GM12872 (cell line): ENCODE measurements at regions not wholly inside any gene's neighbourhood (a gene's known extent, or its start where the extent isn't known, plus 50 kb on each side); places are given as distances from the start of the nearest gene placed in this dataset.

Experiments
- TF ChIP-seq, protein P1 (sequence below): IDR thresholded peaks from 3 replicates; pipeline ENCODE4 v1.5.1; 2011; ENCODE audit warnings: low read depth, mild to moderate bottlenecking, low read length, moderate library complexity; ENCODE audit not compliant: insufficient read depth

DNA sequence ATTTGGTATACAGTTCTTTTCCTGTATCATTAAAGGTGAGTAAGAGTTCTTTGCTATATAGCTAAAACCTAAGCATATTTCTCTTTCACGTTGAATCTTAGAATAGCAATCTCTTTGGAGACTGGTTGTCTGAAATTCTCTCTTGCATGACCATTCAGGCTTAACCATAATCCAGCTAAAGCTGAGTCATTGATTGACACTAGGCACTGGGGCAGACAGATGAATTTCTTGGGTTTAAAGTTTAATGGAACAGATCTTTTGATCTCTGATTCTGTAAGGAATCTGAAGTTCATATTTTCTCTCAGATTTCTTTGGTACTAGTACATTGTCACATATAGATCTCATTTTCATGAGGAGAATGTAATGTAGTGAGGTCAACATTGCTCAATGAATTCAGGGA, 397.3 kb upstream of the MIR17HG start:
- TF ChIP-seq, protein P1, sequence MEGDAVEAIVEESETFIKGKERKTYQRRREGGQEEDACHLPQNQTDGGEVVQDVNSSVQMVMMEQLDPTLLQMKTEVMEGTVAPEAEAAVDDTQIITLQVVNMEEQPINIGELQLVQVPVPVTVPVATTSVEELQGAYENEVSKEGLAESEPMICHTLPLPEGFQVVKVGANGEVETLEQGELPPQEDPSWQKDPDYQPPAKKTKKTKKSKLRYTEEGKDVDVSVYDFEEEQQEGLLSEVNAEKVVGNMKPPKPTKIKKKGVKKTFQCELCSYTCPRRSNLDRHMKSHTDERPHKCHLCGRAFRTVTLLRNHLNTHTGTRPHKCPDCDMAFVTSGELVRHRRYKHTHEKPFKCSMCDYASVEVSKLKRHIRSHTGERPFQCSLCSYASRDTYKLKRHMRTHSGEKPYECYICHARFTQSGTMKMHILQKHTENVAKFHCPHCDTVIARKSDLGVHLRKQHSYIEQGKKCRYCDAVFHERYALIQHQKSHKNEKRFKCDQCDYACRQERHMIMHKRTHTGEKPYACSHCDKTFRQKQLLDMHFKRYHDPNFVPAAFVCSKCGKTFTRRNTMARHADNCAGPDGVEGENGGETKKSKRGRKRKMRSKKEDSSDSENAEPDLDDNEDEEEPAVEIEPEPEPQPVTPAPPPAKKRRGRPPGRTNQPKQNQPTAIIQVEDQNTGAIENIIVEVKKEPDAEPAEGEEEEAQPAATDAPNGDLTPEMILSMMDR: no peak

DNA sequence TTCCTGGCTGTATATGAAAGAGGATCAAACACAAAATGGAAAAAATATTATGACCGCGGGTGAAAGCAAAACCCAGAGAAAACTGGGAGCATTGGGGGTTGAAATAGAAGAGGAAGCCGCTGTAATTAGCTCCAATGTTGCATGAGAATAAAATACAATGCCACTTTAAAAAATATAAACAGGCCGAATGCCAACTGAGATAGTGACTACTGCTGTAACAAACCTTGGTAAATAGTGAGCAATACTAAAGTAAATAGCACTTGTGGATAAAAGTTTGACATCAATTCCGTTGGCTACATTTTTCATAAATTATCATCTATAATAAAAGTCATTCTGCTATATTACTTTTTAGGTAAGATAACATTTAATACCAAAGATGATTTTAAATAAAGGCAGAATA, 395.8 kb upstream of the MIR17HG start:
- TF ChIP-seq, protein P1: no peak

DNA sequence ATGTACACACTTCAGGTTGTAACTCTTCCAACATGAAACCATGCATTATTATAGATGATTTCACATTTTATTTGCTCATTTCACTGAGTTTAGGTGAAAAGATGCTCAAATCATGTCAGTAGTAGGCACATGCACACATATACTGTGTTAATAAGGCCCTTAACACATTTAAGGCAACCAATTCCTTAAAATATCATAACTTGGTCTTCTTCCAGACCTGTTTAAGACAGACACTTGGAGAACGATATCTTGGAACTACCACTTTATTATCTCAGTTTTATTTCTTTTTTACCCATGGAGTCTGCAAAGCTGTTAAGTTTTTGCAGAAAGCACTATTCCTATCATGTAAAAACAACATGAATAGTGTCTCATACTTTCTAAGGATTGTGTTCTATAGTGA, 395.2 kb upstream of the MIR17HG start:
- TF ChIP-seq, protein P1: no peak

DNA sequence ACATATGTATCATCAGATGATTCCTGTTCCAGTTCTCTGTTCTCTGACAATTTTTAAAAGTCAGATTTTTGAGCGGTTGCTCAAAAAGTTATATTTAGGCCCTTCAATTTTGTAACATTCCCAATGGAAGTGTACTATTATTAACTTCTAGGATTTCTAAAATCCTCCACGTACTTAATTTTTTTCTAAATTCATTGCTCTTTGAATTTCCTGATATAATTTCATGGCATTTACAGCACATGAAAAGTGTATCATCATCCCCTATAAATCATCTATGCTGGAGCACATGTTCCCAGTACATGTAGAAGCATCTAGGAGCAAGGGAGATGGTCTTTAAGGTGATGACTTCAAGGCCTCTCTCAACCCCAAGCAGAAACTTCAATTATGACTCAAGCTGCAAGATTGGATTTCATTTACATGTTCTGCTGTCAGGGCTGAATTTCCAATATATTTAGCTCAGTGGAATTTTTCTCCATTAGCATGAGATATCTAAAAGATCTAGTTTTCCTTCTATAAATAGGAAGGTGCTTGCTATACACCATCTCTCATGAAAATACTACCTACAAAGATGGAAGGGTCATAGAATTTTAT, 392.8 kb upstream of the MIR17HG start:
- TF ChIP-seq, protein P1: no peak

DNA sequence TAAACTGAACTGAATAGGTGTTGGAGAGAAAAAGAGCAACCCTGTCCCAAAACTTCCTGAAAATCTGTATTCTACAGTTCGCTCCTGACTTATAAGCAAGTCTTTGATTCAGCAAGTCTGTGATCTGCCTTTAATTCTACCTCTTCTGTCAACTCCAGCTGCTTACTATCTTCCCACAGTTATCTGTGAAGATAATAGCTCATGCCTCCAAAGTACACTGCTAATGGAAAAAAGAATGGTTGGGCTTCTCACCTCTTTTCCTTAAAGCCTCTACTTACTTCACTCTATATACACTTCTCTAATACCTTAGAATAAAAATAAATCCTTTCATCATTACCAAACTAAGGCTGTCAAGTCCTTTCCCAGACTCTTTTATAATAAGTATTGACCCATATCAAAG, 391.5 kb upstream of the MIR17HG start:
- TF ChIP-seq, protein P1: no peak

DNA sequence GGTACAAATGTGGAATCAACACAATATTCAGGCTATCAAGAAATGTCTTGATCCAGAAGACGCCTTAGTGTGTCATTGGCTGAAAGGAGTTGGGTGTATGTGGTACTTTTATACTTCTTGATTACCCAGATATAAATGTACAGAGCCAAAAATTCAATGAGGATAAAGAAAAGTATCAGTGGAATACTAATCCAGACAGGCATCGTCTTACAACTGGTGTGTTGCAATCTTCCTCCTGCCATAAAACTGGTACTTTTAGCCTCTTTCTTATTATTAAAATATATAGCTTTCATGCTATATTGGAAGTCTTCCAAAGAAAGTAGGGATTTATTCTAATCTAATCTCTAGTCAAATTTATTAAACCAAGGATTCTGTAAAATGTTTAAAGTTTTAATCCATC, 388.6 kb upstream of the MIR17HG start:
- TF ChIP-seq, protein P1: no peak

DNA sequence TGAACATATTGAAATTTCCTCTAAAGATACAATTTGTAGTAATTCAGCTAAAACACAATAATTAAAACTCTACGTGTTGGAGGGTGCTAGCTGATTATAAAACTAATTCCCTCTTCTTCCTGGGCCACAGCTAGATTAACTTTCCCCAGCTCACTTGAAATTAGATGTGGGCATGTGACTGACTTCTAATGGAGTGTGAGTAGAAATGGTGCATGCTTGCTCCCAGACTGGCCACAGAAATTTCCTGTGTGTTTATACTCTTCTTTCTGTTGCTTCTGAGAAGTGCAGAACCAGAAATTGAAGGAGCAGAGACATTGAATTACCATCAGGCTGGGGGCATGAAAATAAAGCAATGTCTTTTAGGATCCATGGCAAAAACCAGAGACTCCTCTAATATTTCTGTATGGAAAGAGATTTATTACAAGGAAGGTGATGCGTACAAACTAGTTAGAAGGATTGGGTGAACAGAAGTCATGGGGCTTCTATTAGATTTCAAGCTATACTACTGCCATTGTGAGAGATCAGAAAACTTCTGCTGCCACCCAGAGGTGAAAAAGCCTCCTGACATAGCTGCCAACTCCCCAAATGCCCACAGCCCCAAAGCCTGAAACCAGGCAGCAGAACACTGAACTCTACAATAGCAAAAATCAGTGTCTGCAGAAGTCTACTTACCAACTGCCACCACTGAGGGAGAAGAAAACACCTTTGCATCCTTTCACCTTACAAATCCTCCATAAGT, 379.2 kb upstream of the MIR17HG start:
- TF ChIP-seq, protein P1: peak; percentile 44; the same call in 2 of the 3 replicates
